Stromal cell of bone marrow (primary cell): ENCODE measurements at regions not wholly inside any gene's neighbourhood (a gene's known extent, or its start where the extent isn't known, plus 50 kb on each side); places are given as distances from the start of the nearest gene placed in this dataset.
A peak's percentile ranks its signal among the peaks of the same experiment; 100 is the strongest.
"Not testable (repeated sequence)": the region's sequence is repeated elsewhere in the genome, so short reads cannot be mapped to it uniquely, and the experiment has no call there.

Source experiments
- DNase-seq: peaks from one replicate; pipeline ENCODE4 v3.0.0-alpha.2; 2012; ENCODE audit warnings: low read depth

DNA sequence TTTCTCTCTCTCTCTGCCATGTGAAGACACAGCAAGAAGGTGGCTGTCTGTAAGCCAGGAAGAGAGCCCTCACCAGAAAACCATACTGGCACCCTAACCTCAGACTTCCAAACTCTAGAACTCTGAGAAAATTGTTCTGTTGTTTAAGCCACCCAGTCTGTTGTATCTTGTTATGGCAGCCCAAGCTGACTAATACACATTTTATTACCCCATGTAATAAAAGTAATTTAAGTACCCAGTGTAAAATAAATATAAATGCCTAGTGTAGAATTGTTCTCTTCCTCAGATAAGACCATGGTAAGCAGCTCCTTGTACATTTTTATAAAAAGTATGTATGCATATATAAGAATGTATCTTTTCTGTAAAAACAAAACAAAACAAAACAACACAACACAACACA lies 119.7 kb downstream of the DTL start:
- no peak for DNase-seq

DNA sequence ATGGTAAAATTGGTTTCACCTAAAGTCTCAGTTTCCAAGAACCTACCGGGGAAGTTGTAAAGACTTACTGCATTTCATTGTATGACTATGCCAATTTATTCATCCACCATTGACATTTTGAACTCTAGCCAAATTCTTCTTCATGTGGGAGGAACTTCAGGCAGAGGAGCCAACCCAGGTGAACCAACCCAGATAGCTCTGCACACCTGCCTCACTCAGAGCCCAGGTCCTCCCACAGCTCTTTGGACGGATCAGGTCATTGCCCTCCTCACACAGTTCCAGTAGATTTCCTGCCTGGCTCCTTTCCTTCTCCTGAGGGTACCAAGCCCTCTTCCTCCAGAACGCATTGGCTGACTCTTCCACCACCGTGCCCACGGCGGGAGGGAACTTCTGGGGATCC lies 121.7 kb downstream of the DTL start:
- DNase-seq, result no peak

DNA sequence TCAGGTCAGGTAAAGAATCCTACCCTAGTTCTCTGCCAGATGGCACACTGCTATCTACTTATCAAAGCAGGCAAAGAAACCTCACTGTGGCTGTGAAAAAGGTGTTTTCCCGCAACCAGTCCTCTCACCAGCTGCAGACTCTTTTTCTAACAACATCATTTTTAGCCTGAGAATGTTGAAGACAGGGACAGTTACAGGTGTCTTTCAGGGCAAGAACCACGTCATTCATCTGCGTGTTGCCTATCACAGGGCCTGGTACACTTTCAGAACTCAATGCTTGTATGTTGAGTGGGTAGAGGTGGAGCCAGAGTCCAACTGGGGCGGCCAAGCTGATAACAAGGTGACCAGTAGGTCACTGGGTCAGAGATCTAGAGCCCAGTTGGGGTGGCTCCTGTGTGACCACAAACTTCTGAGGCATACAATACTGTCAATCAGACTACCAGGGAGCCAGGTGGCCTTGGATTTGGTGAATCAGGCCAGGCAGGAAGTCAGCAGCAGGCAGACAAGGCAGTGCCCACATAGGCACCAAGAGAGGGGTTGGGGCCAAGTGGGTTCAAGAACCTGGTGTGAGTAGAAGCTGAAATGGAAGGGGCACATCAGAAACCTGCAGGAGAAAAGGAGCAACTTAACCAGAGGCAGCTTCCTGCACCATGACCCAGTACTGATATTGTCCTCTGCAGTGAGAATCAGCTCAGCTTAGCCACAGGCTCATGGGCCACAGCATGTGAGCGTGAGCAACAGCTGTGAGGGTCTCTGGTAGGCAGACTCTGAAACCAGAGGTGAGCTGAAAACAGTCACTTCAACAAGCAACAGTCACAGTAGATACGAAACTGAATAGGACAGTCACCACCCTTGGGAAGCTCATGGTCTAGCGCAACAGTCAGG lies 123.6 kb downstream of the DTL start:
- DNase-seq, result no peak

DNA sequence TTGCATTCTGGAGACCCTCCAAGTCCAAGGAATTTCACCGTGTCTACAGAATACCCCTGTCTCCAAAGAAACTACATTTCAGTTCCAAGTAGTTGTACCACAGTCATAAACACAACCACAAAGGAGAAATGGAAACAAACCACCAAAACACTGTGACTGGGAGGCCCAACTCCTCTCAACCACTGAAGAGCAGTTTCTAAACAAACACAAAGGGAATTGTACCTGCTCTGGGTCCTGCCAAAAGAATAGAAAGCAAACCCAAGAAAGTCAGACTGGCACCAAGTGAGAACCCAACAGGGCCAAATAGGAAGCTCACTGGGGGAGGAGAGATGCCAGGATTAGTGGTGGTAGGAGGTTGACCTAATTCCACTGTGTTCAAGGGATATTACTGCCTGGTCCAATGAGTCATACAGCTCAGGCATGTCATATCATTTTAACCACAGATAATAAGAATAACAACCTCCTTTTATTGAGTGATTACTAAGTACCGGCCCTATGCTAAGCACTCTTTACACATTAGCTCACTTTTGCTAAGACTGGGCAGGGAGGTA lies 123.9 kb upstream of the PPP2R5A start:
- DNase-seq, result peak; percentile 69

DNA sequence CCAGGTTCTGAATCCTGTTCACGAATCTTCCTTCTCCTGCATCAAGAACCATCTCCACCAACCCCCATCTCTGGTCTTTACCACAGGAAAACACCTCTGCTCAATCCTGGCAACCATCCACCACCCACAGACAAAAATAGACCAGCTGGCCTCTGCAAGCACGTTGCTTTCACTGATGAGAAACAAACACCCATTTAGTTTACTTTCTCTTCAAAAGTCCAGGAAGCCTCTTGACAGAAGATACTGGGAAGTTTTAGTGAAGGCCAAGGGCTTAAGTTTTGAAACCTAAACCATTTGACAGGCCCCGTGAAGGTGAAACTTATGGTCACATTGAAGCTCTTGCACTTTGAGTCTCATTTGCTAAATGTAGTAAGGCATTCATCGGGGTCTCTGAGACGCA lies 122.6 kb upstream of the PPP2R5A start:
- no peak for DNase-seq

DNA sequence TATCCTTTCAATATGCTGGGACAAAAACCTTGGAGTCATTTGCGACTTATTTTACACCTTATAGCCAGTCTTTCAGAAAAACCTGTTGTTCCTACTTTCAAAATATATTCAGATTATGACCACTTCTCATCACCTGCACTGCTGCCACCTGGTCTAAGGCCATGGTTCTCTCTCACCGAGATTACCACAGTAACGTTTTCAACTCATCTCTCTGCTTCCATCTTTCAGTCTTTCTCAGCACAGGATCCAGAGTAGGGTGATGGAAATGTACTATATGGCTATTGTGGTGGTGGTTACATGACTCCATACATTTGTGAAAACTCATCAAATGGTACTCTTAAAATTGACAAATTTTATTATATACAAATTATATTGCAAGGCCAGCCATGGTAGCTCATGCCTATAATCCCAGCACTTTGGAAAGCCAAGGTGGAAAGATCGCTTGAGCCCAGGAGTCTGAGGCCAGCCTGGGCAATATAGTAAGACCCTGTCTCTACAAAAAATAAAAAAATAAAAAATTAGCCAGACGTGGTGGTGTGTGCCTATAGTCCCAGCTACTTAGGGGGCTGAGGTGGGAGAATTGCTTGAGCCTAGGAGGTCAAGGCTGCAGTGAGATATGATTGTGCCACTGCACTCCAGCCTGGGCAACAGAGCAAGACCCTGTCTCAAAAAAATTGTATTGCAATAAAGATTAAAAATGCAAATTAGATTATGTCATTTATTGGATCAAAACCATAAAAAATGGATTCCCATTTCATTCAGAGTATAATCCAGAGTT lies 120.9 kb upstream of the PPP2R5A start:
- no peak for DNase-seq

DNA sequence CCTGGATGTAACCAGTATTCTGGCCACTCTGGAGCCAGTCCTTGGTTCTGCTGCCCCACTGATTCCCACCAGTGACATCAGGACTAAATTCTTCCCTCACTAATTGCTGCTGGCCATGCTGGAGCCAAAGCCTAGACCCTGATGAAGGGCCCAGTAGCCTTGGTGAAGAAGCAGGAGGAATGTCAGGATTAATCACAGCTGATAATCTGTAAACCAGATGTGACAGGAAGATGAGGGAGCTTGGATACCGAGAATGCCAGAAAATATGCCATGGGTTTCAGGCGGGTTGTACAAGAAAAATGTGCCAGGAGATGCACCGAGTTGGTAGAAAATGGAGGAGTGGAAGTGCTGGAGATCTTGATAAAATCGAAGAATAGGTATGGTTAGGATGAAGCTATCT lies 119.0 kb upstream of the PPP2R5A start:
- DNase-seq, result no peak

DNA sequence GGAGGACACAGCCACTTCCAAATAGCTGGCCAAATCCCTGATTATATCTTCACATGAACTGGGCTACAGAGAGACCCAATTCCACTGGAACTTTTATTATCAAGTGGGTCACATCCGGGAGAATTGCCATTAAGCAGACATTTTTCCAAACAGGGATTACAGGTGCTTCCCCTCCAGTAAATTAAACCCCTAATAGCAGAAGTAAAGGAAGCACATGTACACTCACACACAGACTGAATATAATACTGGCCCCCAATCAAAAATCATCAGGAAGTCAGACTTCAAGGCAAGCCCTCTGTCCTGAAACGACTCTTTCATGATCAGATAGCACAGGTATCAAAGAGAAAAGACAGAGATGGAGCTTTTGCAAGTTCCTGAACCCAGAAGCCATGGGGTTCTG lies 118.6 kb upstream of the PPP2R5A start:
- DNase-seq, result no peak

DNA sequence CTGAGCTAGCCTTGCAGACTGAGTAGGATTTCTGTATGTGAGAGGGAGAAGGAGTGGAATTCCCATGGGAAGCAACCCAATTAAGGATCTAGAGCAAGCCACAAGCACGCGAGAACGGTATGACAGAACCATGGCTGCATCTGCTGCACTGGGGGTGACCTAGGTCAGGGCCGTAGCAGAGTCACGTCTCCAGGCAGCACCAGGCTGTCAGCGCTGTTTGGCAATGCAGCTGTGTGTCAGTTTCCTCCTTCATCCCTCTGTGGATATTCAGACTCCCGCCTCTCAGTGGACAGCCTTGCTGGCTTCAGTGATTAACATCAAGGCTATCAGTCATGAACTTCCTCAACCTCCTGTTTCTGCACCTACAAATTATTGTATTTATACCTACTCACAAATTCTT lies 118.1 kb upstream of the PPP2R5A start:
- DNase-seq, result peak; percentile 31

DNA sequence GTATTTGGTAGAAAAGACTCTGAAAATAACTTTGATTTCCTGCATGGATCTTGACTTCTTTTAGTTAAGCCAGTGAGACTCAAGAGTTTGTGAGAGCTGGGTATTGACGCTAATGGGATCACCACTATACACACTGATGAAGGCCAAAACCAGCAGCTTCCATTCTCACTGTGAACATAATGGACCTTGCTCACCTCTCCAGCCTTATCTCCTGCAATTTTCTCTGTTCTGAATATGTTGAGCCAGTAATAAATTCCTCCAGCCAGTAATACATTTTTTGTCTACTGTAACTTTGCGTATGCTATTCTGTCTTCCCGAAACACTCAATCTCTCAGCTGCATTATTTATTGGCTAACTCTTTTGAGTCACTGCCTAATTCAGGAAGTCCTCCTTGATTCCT lies 111.6 kb upstream of the PPP2R5A start:
- DNase-seq, result no peak

DNA sequence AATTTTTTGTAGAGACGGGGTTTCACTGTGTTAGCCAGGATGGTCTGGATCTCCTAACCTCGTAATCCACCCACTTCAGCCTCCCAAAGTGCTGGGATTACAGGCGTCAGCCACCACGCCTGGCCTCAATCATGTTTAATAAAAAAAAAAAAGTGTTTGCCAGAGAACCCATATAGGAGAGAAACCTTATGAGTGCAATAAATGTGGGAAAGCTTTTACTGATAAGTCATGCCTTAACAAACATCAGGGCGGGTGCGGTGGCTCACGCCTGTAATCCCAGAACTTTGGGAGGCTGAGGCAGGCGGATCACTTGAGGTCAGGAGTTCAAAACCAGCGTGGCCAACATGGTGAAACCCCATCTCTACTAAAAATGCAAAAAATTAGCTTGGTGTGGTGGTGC lies 110.9 kb upstream of the PPP2R5A start:
- not testable (repeated sequence) for DNase-seq

DNA sequence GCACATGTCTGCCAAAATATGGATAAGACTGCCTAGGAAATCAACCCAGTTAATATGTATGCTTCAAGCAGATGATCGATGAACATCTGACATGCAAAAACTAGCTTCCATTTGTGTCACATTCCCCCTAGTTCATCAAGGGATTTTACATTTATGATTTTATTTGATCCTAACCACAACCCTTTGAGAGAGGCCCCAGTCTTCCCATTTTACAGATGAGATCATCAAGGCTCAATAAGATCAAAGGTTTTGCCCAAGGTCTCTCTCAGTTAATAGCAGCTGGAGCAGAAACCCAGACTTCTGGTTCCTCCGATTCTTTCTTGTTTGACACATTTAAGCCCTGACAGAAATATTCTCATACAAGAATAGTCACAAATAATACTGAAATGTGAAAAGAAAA lies 107.7 kb upstream of the PPP2R5A start:
- DNase-seq, result no peak

DNA sequence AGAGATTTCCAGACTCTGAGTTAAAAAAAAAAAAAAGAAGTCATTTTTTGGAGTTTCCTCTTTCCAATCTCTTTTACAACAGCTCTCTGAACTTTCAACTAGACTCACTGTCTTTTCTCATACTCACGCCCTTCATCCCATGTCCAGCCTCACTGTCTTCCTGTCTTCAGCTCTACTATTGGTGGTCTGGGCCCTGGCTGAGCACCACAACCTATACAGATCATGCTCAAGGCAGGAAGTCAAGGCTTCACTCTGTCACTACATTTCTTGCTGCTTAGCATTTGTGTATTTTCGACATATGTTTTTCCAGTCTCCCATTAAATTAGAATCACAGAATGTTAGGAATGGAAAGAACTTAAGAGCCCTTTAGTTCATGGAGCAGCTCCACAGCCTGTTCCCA lies 106.4 kb upstream of the PPP2R5A start:
- no peak for DNase-seq

DNA sequence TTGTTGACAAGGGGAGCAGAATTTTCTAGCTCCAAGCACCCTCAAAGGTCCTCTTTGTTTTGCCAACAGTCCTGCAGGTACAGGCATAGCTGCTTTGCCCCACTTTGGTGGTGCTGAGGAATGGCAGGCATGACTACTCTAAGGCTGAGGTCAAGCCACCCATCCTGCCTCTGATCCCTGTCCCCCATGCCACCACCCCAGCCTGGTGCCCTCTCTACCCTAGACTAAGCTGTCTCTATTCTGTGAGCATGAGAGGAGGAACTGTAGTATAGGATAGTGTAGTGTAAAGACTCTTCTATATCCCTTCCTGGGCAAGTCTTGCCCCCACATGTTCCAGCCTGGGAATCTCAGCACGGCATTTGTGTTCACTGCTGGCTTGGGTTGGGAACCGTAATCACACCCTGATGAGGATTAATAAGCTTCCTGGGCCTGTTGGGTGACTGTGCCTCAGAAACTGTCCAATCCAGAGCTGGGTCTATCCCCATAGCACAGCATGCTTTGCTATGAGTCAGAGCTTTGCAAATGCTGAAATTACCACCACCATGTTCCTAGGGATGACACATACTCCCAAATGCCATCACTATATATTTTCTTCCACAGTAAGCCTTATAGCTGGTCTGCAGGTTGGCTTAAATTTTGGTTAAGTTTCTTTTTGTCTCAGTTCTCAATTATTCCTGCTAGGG lies 105.7 kb upstream of the PPP2R5A start:
- peak; percentile 83 for DNase-seq

DNA sequence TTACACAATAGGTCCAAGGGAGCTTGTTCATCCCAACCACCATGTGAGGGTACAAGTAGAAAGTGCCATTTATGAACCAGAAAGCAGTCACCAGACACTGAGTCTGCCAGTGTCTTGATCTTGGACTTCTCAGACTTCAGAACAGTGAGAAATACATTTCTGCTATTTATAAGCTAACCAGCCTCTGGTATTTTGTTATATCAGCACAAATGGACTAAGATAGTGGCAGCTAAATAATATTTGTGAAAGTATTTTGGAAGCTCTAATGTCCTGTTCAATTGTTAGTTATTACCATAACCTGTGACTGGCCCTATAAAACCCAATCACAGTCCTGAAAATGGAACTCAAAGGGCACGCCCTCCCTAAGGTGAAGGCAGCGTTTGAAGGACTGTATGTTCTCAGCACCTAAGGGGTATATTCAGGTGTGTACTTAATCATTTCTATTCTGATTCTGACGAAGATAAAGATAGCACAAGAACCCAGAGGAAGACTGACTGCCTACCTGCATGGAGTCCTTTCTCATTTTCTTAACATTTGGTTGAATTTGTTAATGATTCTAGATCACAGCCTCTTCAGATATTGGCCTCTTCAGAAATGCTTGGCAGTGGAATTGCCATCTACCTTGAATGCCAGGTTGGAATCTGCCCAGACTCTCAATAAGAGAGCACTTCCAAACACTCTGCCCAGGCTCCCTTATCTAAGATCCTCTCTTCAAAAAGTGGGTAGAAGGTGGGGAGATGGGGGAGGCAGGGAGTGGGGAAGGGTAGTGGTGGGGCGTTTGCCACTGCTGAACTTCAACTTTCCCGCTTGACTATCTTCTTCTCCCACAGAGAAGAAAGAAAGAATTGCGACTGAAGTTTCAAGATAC lies 104.0 kb upstream of the PPP2R5A start:
- no peak for DNase-seq

DNA sequence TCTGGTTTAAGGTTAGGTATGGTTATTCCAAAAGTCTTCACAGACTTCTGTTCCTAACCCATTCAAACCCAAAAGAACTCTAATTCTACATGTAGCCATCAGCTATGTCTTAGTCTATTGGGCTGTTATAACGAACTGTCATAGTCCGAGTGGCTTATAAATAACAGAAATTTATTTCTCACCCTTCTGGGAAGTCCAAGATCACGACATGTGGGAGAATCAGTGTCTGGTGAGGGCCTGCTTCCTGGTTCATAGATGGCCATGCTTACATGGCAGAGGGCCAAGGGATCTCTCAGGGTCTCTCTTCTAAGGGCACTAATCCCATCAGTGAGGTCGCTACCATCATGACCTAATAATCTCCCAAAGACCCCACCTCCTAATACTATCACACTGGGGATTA lies 103.0 kb upstream of the PPP2R5A start:
- DNase-seq, result no peak

DNA sequence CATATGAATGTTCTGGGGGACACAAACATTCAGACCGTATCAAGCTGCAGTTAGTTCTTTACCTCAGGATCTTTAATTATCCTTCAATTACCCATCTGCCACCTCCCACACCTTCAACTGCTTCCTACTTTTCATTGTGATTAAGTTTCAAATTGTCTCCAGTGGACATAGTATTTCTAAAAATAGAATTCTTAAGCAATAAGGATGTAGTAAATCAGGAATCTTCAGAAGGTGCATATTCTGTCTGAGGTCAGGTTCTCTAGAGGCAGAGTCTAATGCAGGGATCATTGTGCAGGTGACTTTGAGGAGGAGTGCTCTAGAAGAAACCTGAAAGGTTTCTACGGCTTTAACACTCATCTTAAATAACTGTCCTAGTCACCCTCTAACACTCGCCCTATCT lies 102.6 kb upstream of the PPP2R5A start:
- DNase-seq, result no peak

DNA sequence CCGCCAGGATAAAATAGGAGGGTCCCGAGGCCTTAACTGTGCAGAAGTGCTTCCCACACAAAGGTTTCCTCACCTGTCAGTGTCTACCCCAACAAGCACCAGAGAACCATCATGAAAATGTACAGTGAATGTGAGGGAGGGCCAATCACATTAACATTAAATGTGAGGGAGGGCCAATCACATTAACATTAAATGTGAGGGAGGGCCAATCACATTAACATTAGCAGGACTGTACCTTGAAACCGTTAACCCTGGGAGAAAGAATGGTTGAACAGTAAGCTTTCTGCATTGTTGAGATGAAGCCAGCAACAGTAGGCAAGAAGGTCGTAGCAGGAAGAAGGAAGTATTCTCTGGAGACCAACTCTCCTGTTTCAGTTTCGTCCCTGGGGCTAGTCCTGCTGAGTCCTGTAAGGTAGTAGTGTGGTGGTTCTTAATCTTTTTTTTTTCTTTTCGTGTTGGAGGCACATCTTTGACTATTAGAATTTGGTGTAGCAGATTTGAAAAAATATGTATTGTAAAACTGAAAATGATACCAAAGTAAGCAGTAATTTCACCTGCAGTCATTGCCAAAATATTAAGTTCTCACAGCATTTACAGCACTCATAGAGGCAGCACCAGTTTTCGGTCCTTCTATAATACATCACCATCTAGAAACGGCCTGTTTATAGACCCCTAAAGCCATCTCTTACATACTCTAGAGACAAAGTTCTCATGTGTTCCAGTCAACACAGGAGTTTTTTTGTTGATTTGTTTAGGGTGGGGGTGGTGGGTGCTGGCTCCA lies 98.6 kb upstream of the PPP2R5A start:
- DNase-seq, result no peak

DNA sequence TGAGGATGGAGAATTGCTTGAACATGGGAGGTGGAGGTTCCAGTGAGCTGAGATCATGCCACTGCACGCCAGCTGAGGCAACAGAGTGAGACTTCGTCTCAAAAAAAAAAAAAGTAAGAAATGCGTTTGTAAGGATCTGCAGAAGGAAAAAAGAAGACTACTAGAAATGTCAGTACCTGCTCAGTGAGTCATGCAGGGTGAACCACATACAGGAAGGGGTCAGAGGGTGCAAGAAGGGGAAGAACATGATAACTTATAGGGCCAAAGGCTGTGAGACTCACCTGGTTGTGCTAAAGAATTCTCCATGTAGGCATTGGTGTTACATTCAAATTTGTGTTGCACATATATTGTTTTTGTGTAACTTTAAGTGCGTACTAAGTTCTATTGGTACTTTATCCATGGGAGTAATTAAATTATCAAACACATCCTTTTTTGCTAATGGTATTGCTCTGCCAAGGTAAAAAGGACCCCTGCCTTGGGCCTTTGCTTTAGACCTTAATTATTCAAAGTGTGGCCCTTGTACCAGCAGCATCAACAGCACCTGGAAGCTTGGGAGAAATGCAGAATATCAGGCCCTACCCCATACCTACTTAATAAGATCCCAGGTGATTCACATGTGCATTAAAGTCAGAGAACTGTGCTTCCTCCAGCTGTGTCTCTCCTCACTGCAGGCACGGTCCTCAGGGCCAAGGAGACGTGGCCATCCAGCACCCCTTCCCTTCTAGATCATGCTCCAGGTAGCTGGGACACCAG lies 96.4 kb upstream of the PPP2R5A start:
- no peak for DNase-seq

DNA sequence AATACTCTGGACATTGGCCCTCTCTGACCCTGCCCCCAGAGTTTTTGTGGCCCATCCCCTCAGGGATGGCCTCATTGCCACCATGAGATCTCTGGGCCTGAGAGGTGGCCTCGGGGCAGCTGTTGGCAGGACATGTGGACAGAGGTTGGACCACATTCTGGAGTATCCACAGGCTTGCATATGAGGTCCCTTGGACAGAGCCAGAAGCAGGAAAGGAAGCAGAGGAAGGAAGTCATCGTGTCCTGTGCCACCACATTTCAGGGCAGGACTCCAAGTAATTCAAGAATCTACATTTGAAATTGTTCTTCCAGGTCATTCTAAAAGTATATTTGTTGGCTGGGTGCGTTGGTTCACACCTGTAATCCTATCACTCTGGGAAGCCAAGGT lies 95.9 kb upstream of the PPP2R5A start:
- no peak for DNase-seq
